ENCODE measurements at regions not wholly inside any gene's neighbourhood (a gene's known extent, or its start where the extent isn't known, plus 50 kb on each side); places are given as distances from the start of the nearest gene placed in this dataset.

DNA sequence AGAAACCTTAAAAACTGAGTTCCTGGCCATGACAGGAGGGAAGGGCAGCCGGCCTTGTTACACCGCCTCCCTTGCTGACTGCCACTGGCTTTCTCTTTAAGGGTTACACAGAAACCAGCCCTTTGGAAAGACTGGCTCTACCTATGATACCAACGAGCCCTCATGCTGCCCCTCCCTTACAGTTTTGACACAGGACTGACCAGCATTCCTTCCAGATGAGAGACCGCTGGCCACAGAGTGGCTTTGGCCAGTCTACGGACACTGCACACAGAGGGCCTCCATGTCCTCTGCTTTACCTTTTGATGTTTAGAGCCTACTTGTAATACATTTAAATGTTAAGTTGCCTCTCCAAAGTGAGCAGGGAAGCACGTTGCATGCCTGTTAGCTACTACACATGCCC is 243.2 kb upstream of the GMDS start:
- TF ChIP-seq DPF2 (CRISPR knock-in tag; IDR thresholded peaks at IDR 0.05; ENCODE audit: borderline replicate concordance, low read depth) (no peak), FOXK2 (IDR thresholded peaks at IDR 0.05) (no peak), ZNF552 (CRISPR knock-in tag; IDR thresholded peaks at IDR 0.05; ENCODE audit: borderline replicate concordance) (no peak), SNRNP70 (IDR thresholded peaks at IDR 0.05; ENCODE audit: low read depth, low read length) (no peak), POLR2A (IDR thresholded peaks at IDR 0.05; ENCODE audit: insufficient read depth in 1 of 2, low read depth in 2 of 2, low read length in 2 of 2) (no peak)
- TF ChIP-seq, protein P1, sequence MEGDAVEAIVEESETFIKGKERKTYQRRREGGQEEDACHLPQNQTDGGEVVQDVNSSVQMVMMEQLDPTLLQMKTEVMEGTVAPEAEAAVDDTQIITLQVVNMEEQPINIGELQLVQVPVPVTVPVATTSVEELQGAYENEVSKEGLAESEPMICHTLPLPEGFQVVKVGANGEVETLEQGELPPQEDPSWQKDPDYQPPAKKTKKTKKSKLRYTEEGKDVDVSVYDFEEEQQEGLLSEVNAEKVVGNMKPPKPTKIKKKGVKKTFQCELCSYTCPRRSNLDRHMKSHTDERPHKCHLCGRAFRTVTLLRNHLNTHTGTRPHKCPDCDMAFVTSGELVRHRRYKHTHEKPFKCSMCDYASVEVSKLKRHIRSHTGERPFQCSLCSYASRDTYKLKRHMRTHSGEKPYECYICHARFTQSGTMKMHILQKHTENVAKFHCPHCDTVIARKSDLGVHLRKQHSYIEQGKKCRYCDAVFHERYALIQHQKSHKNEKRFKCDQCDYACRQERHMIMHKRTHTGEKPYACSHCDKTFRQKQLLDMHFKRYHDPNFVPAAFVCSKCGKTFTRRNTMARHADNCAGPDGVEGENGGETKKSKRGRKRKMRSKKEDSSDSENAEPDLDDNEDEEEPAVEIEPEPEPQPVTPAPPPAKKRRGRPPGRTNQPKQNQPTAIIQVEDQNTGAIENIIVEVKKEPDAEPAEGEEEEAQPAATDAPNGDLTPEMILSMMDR (CRISPR knock-in tag; IDR thresholded peaks at IDR 0.05) = no peak
